Fibroblast of skin of back (primary cell): ENCODE measurements at regions not wholly inside any gene's neighbourhood (a gene's known extent, or its start where the extent isn't known, plus 50 kb on each side); places are given as distances from the start of the nearest gene placed in this dataset.

Experiments
- DNase-seq: peaks from one replicate; pipeline ENCODE4 v3.0.0-alpha.2; 2013

GRCh38 chr1:98021126-98021525 is 100.3 kb upstream of the DPYD start:
- no peak for DNase-seq

DNA sequence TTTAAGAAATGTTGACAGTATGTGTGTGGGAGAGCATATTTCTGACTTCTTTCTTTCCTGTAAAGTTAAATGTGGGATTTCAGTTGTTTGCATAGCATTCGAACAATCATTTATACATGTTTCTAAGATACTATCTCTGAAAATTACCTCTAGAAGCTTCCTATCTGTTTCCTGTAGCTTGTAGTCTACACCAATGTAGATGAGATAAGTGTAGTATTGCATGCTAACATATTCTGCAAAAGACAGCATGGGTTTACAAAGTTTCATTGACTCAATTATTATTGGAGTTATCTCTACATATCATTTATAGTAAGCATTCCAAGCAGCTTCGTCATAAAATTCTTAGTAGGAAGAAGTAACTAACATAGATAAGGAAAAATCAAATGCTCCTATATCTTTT is 98.9 kb upstream of the DPYD start:
- no peak for DNase-seq

DNA sequence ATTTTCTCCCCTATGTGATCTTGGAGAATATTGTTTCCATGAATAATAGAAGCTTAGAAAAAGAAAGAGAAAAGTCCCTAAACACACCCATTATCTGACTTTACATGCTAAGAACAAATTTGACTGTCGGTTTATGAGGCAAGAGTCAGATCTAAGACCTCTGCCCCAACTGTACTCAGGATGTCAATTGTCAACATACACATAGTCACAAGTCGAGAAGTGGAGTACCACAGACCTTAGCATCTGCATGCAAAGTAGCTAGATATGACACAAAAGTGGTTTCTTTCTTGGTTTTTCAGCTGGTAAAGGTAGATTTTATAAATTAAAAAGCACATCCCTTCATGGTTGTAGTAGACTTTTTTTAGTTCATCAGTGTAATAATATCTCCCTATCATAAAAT is 97.2 kb upstream of the DPYD start:
- DNase-seq, result no peak

GRCh38 chr1:98017184-98017583 is 96.3 kb upstream of the DPYD start:
- no peak for DNase-seq

GRCh38 chr1:98008373-98008772 is 87.5 kb upstream of the DPYD start:
- DNase-seq, result no peak

DNA sequence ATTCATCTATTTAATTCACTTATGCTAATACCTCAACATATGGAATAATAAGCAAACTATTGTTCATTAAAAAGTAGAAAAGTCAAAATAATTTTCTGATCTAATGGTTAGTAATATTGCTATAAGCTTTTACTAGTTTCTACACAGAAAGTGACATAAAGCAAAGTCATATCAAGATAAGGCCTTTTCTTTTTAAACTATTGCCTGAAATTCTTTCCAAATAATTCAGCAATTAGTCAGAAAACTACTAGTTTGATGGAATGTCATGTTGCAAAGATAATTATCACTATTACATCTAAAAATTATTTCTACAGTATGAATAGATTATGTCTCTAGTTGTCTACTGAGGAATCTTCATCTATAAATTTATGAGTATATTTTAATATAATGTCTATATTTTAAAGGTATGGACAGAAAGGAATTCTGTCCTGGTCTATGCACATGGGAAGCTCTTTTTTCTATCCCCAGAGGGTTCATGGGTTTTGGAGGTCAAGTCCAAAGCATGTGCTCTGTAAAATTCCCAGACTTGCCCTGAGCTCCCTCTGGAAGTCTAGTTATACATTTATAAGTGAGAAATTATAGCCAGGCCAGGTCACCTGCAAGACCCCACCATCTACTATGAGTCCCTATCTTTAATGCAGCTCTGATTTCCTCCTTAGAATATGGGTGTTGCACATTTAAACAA is 84.6 kb upstream of the DPYD start:
- DNase-seq, result peak; percentile 75

GRCh38 chr1:98003442-98003841 is 82.6 kb upstream of the DPYD start:
- DNase-seq, result no peak

- no peak for DNase-seq
These were observed 81.5 kb upstream of the DPYD start for GRCh38 chr1:98002288-98002687.

DNA sequence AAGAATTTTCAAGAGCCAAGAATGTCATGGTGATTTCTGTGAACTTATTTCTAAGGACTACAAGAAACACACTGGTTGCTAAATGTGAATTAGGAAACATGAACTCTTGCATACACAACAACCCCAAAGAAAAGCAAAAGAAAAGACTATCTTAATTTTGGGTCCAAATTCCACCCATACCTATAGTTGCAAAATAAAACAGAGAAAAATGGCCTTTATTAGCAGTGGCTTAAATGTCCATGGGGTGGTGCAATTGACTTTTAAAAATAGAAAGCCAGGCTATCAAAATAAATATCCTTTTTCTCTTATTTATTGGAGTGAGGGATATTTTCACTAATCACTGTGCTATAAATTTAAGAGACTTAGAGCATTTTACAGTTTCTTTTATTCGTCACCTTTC is 80.9 kb upstream of the DPYD start:
- peak; percentile 30 for DNase-seq

DNA sequence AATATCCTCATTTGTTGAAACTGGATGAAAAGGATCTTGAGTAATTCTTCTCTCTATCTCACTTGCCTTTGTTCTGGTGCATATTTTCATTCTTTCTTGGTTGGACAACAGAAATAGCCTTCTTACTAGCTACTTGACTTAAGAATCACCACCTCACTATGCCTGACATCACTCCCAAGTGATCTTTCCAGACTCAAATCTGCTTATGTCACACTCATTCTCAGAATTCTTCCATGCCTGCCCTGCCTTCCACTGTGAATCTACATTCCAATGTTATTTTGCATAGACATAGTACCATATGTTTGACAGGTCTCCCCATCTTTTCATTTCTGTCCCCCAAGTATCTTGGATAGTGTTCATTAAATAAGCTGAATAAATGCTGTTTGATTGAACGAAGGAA is 78.5 kb upstream of the DPYD start:
- DNase-seq, result peak; percentile 93

DNA sequence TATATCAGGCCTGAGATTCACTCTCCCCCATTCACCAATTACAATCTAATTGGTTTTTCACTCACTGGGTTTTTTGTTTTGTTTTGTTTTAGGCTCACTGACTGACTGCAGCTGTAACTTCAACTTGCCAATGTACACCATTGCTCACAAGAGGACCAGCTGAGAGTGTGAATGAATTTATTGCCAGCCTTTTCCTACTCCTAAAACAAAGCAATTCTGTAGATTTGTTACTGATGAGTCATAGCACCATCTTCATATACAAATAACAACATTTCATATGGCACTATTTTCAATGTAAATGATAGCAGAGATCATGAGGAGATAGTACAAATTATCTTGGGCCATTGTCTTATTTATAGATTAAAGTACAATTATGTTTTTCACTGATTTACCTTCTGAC is 76.0 kb upstream of the DPYD start:
- peak; percentile 28 for DNase-seq

- DNase-seq, result no peak
These were observed 68.4 kb upstream of the DPYD start for GRCh38 chr1:97989094-97989680.

GRCh38 chr1:97986041-97987005 is 65.5 kb upstream of the DPYD start:
- DNase-seq, result no peak

GRCh38 chr1:97983126-97983525 is 62.3 kb upstream of the DPYD start:
- DNase-seq, result no peak

GRCh38 chr1:97980530-97980929 is 59.7 kb upstream of the DPYD start:
- DNase-seq, result no peak

- DNase-seq, result no peak
These were observed 56.0 kb upstream of the DPYD start for GRCh38 chr1:97976801-97977200.
